IMR-90 (cell line): ENCODE measurements at regions not wholly inside any gene's neighbourhood (a gene's known extent, or its start where the extent isn't known, plus 50 kb on each side); places are given as distances from the start of the nearest gene placed in this dataset.

ENCODE experiments used
- BHLHE40 ChIP-seq: fragments of 150-350 bp; IDR thresholded peaks from 2 replicates; pipeline ENCODE4 v1.6.1; 2016; ENCODE audit warnings: mild to moderate bottlenecking, low read depth, low read length
- CEBPB ChIP-seq: IDR thresholded peaks from 2 replicates; pipeline ENCODE4 v1.6.1; 2012; ENCODE audit warnings: low read depth, low read length, improper control_type of control experiment
- FOS ChIP-seq: fragments of 150-350 bp; IDR thresholded peaks from 2 replicates; pipeline ENCODE4 v1.6.1; 2016; ENCODE audit warnings: low read depth, low read length
- MAFK ChIP-seq: IDR thresholded peaks from 2 replicates; pipeline ENCODE4 v1.6.1; 2012; ENCODE audit warnings: low read depth, low read length, improper control_type of control experiment
- MAZ ChIP-seq: IDR thresholded peaks from 2 replicates; pipeline ENCODE4 v1.6.1; 2012; ENCODE audit warnings: low read depth, mild to moderate bottlenecking, low read length, improper control_type of control experiment, moderate library complexity, borderline replicate concordance
- POLR2A ChIP-seq: IDR thresholded peaks from 2 replicates; pipeline ENCODE4 v1.6.1; 2012; ENCODE audit warnings: mild to moderate bottlenecking, low read depth, low read length
- RAD21 ChIP-seq: IDR thresholded peaks from 2 replicates; pipeline ENCODE4 v1.6.1; 2012; ENCODE audit warnings: low read length, improper control_type of control experiment
- RCOR1 ChIP-seq: IDR thresholded peaks from 2 replicates; pipeline ENCODE4 v1.6.1; 2012; ENCODE audit warnings: mild to moderate bottlenecking, low read length, improper control_type of control experiment; ENCODE audit not compliant: insufficient replicate concordance
- RFX5 ChIP-seq: IDR thresholded peaks from 2 replicates; pipeline ENCODE4 v1.8.0; 2012; ENCODE audit warnings: low read depth, mild to moderate bottlenecking, low read length, moderate library complexity
- TF ChIP-seq, protein P1 (sequence below): conservative IDR thresholded peaks from 2 replicates; pipeline ENCODE4 v1.5.1; 2012; ENCODE audit warnings: mild to moderate bottlenecking, low read depth, low read length, improper control_type of control experiment
- TF ChIP-seq, protein P2 (sequence below): fragments of 150-350 bp; IDR thresholded peaks from 2 replicates; pipeline ENCODE4 v1.6.1; 2016; ENCODE audit warnings: low read depth, mild to moderate bottlenecking, low read length, moderate library complexity, borderline replicate concordance

DNA sequence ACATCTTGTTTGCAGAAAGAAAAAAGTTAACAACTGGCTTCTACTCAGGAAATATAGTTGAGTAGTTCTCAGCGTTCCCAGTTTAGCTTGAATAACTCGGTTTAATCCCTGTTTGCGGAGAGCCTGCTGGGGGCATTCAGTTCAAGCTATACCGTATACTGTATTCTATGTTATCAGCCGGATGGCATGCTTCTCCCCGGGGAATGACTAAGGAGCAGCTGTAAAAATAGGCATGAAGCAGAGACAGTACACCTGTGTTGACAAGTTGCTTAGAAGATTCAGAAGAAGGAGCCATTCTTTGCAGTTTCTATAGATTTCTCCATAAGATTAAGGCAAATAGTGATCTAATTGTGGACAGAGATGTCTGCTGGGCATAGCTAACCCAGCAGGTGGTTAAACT is 267.8 kb upstream of the NCAM2 start:
- TF ChIP-seq RAD21 = no peak
- TF ChIP-seq, protein P1, sequence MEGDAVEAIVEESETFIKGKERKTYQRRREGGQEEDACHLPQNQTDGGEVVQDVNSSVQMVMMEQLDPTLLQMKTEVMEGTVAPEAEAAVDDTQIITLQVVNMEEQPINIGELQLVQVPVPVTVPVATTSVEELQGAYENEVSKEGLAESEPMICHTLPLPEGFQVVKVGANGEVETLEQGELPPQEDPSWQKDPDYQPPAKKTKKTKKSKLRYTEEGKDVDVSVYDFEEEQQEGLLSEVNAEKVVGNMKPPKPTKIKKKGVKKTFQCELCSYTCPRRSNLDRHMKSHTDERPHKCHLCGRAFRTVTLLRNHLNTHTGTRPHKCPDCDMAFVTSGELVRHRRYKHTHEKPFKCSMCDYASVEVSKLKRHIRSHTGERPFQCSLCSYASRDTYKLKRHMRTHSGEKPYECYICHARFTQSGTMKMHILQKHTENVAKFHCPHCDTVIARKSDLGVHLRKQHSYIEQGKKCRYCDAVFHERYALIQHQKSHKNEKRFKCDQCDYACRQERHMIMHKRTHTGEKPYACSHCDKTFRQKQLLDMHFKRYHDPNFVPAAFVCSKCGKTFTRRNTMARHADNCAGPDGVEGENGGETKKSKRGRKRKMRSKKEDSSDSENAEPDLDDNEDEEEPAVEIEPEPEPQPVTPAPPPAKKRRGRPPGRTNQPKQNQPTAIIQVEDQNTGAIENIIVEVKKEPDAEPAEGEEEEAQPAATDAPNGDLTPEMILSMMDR = no peak
- TF ChIP-seq POLR2A = no peak
- TF ChIP-seq CEBPB = no peak
- no peak for TF ChIP-seq MAFK
- no peak for TF ChIP-seq RCOR1
- TF ChIP-seq RFX5 = no peak
- TF ChIP-seq, protein P2, sequence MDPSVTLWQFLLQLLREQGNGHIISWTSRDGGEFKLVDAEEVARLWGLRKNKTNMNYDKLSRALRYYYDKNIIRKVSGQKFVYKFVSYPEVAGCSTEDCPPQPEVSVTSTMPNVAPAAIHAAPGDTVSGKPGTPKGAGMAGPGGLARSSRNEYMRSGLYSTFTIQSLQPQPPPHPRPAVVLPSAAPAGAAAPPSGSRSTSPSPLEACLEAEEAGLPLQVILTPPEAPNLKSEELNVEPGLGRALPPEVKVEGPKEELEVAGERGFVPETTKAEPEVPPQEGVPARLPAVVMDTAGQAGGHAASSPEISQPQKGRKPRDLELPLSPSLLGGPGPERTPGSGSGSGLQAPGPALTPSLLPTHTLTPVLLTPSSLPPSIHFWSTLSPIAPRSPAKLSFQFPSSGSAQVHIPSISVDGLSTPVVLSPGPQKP = no peak
- TF ChIP-seq BHLHE40 = no peak
- TF ChIP-seq MAZ = no peak
- no peak for TF ChIP-seq FOS
